A673 (cell line): ENCODE measurements at regions not wholly inside any gene's neighbourhood (a gene's known extent, or its start where the extent isn't known, plus 50 kb on each side); places are given as distances from the start of the nearest gene placed in this dataset.
A peak's percentile ranks its signal among the peaks of the same experiment; 100 is the strongest.
"Not testable (repeated sequence)": the region's sequence is repeated elsewhere in the genome, so short reads cannot be mapped to it uniquely, and the experiment has no call there.

Experiments used
- BruUV-seq: library from RNA; stranded (reverse); fragments of 400-500 nt; replicated peaks from 2 replicates; lab custom pipeline; 2021; lab: Mats Ljungman, UMichigan
- CTCF ChIA-PET: fragments of 300-600 bp; sonication (Branson Sonifier 250); formaldehyde crosslinking; loops from one replicate; lab custom pipeline; 2022; ENCODE audit warnings: antibody characterized with exemption; lab: Charles Lee
- POLR2A ChIA-PET: fragments of 300-600 bp; sonication (Branson Sonifier 250); formaldehyde crosslinking; loops from one replicate; lab custom pipeline; 2022; ENCODE audit warnings: antibody characterized with exemption; ENCODE audit not compliant: low non-redundant PET; lab: Charles Lee
- DNase-seq: peaks from one replicate; pipeline ENCODE4 v3.0.0-alpha.2; 2015; ENCODE audit warnings: low spot score
- H3K27ac ChIP-seq: fragments of 200-600 bp; sonication (generic); 2 replicates; pipeline ENCODE4 v1.5.1; 2016; ENCODE audit warnings: mixed run types, low read depth, mild to moderate bottlenecking, mixed read lengths, antibody characterized with exemption, low read length; ENCODE audit not compliant: poor library complexity, severe bottlenecking
- H3K27me3 ChIP-seq: fragments of 200-600 bp; sonication (generic); replicated peaks from 2 replicates; pipeline ENCODE4 v1.6.1; 2017; ENCODE audit warnings: mixed run types, low read depth, mild to moderate bottlenecking, mixed read lengths, antibody characterized with exemption, low read length; ENCODE audit not compliant: insufficient read depth, poor library complexity
- H3K36me3 ChIP-seq: fragments of 200-600 bp; sonication (generic); 2 replicates; pipeline ENCODE4 v1.6.1; 2016; ENCODE audit warnings: mixed run types, mild to moderate bottlenecking, mixed read lengths, antibody characterized with exemption, low read length; ENCODE audit not compliant: insufficient read depth, poor library complexity, severe bottlenecking
- H3K4me1 ChIP-seq: fragments of 200-600 bp; sonication (generic); 2 replicates; pipeline ENCODE4 v1.6.1; 2017; ENCODE audit warnings: mixed run types, mild to moderate bottlenecking, mixed read lengths, antibody characterized with exemption, low read length; ENCODE audit not compliant: insufficient read depth, poor library complexity, severe bottlenecking
- H3K4me3 ChIP-seq: fragments of 200-600 bp; sonication (generic); 2 replicates; pipeline ENCODE4 v1.5.1; 2016; ENCODE audit warnings: low read depth, mixed run types, mild to moderate bottlenecking, mixed read lengths, low read length; ENCODE audit not compliant: poor library complexity, severe bottlenecking
- H3K9me3 ChIP-seq: fragments of 200-600 bp; sonication (generic); 2 replicates; pipeline ENCODE4 v1.6.1; 2016; ENCODE audit warnings: mixed run types, low read depth, mild to moderate bottlenecking, mixed read lengths, antibody characterized with exemption, low read length; ENCODE audit not compliant: poor library complexity, severe bottlenecking
- EZH2 ChIP-seq: fragments of 200-600 bp; sonication (generic); IDR thresholded peaks from 2 replicates; pipeline ENCODE4 v1.6.1; 2017; ENCODE audit warnings: borderline replicate concordance, low read depth, mild to moderate bottlenecking, mixed read lengths, antibody characterized with exemption, low read length; ENCODE audit not compliant: poor library complexity, severe bottlenecking
- intact Hi-C: fragments of 100-400 bp; cut with micrococcal nuclease; formaldehyde crosslinking; loops from one replicate; pipeline ENCODE4 v1.10.0; 2022; ENCODE audit not compliant: unreplicated experiment
- TF ChIP-seq, protein P1 (sequence below): fragments of 300-800, 200-600 bp; sonication (generic); conservative IDR thresholded peaks from 2 replicates; pipeline ENCODE4 v1.5.1; 2017; ENCODE audit warnings: low read depth, mild to moderate bottlenecking, antibody characterized with exemption, low read length, moderate library complexity, mixed read lengths

DNA sequence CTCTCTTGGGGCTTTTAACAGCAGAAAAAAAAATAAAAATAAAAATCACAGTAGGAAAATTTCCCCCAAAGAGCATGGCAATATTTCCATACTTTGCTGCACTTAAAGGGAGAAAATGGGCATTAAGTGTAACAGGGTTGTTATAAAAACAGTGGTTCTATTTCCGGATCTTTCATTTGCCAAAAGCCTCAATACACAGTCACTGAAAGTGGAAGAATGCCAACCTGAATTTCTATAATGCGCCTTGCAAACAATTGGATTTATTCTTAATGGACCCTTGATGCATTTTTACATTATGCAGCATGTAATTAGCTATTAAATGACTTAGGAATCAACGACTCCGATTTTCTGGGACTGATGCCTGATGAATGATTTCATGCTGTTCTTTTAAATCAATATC, 127.6 kb upstream of the NANOS1 start:
- ChIA-PET CTCF (interaction anchor here (0.6 kb wide), 1 partner anchor 130 kb away, joined by 3 read pairs; no protein-coding TSS in a partner anchor), POLR2A (no interaction called here)
- H3K36me3 ChIP-seq = no peaks in the 10 kb centered on the region
- DNase-seq = peak; percentile 72
- H3K9me3 ChIP-seq = no peaks in the 10 kb centered on the region
- H3K4me3 ChIP-seq = no peak overlapping the region
- TF ChIP-seq, protein P1, sequence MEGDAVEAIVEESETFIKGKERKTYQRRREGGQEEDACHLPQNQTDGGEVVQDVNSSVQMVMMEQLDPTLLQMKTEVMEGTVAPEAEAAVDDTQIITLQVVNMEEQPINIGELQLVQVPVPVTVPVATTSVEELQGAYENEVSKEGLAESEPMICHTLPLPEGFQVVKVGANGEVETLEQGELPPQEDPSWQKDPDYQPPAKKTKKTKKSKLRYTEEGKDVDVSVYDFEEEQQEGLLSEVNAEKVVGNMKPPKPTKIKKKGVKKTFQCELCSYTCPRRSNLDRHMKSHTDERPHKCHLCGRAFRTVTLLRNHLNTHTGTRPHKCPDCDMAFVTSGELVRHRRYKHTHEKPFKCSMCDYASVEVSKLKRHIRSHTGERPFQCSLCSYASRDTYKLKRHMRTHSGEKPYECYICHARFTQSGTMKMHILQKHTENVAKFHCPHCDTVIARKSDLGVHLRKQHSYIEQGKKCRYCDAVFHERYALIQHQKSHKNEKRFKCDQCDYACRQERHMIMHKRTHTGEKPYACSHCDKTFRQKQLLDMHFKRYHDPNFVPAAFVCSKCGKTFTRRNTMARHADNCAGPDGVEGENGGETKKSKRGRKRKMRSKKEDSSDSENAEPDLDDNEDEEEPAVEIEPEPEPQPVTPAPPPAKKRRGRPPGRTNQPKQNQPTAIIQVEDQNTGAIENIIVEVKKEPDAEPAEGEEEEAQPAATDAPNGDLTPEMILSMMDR = no peak
- TF ChIP-seq EZH2 = no peak
- H3K27ac ChIP-seq = no peak overlapping the region
- H3K4me1 ChIP-seq = peaks cover 18% of the 10 kb centered on the region
- peaks cover 18% of the 10 kb centered on the region for H3K27me3 ChIP-seq
- no TSS peak for BruUV-seq
- intact Hi-C loops = no loop called here

DNA sequence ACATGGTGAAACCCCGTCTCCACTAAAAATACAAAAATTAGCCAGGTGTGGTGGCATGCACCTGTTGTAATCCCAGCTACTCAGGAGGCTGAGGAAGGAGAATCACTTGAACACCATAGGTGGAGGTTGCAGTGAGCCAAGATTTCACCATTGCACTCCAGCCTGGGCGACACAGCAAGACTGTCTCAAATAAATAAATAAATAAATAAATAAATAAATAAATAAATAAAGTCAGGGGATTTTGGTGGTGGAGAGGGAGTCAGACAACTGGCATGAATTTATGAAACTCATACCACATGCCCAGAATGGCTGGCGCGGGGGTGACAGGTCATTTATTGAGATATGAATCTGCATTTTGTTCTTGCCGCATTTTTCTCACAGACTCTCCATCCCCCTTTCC, 126.9 kb upstream of the NANOS1 start:
- H3K36me3 ChIP-seq, CTCF ChIA-PET, H3K4me3 ChIP-seq, BruUV-seq, intact Hi-C loops, DNase-seq, H3K9me3 ChIP-seq, POLR2A ChIA-PET, H3K27ac ChIP-seq: not testable (repeated sequence)
- Histone ChIP-seq H3K4me1 (peaks cover 18% of the 10 kb centered on the region), H3K27me3 (peaks cover 22% of the 10 kb centered on the region)

DNA sequence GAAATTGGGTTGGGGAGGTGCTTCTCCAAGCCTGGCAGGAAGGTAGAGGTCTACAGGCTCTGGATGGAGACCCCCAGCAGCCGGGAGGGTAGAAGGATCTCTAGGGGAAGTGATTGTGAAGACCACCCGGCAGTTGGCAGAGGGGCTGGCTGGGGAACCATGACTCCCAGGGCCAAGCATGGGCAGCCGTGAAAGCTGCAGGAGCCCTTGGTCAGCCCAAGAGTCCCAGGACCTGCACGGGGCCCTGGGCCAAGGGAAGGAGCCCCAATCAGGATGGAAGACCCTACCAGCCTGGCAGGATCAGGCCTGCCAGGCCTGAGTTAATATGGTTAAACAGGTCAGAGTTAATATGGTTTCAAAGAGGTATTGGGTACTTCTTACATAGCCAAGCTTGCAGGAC, 126.3 kb upstream of the NANOS1 start:
- Histone ChIP-seq H3K36me3 (no peaks in the 10 kb centered on the region), H3K4me3 (no peak overlapping the region), H3K4me1 (peaks cover 18% of the 10 kb centered on the region), H3K27me3 (peaks cover 26% of the 10 kb centered on the region), H3K9me3 (no peaks in the 10 kb centered on the region), H3K27ac (no peak overlapping the region)
- TF ChIP-seq, protein P1 = no peak
- no peak for TF ChIP-seq EZH2
- intact Hi-C loops = no loop called here
- ChIA-PET CTCF (no interaction called here), POLR2A (no interaction called here)
- BruUV-seq = no TSS peak
- DNase-seq = no peak

DNA sequence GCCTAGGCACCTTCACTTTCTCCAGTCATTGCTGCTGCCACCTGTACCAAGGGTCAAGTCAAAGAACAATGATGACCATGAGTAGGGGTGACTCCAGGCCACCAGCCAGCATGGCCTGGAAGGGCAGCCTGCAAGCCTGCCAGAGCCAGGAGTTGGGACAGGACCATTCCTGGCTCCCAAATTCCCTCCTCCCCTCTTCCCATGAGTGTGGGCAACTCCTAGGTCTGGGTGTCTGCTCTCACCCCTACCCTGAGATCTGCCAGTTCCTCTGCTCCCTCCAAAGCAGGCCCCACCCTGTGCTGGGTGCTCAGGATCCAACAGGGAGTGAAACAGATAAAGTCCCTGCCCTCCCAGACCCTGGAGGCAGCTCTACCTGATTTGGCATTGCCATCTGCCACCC, 125.8 kb upstream of the NANOS1 start:
- no peak for DNase-seq
- H3K4me1 ChIP-seq = peaks cover 18% of the 10 kb centered on the region
- intact Hi-C loops = no loop called here
- POLR2A ChIA-PET = no interaction called here
- peaks cover 30% of the 10 kb centered on the region for H3K27me3 ChIP-seq
- no peaks in the 10 kb centered on the region for H3K9me3 ChIP-seq
- H3K4me3 ChIP-seq = no peak overlapping the region
- no peak for TF ChIP-seq EZH2
- TF ChIP-seq, protein P1 = no peak
- H3K36me3 ChIP-seq = no peaks in the 10 kb centered on the region
- CTCF ChIA-PET = no interaction called here
- no peak overlapping the region for H3K27ac ChIP-seq
- no TSS peak for BruUV-seq
